RKO (cell line): ENCODE measurements at regions not wholly inside any gene's neighbourhood (a gene's known extent, or its start where the extent isn't known, plus 50 kb on each side); places are given as distances from the start of the nearest gene placed in this dataset.

Experiments
- DNase-seq: peaks from one replicate; pipeline ENCODE4 v3.0.0-alpha.2; 2016; ENCODE audit warnings: low spot score

DNA sequence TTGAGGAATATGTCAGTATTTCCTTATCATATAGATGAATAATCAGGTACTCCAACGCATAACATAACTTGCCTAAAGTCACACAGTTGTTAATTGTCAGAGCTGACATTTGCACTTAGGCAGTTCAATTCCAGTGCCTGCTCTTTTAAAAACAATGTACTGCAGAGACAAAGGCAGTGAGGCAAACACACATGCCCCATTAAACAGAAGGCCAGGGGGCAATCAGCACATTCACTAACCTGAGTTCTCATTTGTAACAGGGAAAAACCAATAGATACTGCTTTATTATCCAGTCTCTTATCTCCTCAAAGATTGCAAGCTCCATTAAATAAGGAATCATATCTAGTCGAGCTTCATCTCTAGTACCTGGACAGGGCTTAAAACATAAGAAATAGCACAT is 1017.4 kb downstream of the SQOR start:
- no peak for DNase-seq

DNA sequence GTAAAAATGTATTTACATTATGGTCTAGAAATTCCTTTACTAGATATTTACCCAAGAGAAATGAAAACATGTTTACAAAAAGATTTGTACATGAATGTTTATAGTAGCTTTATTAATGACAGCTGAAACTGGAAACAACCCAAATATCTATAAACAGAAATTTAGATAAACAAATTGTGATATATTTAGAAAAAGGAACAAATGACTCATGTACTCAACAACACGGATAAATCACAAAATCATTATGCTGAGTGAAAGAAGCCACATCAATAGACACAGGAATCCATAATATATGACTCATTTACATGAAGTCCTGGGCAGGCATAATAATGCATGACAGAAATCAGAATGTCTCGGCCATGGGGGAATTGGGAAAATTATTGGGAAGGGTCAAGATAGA is 1020.2 kb downstream of the SQOR start:
- no peak for DNase-seq

DNA sequence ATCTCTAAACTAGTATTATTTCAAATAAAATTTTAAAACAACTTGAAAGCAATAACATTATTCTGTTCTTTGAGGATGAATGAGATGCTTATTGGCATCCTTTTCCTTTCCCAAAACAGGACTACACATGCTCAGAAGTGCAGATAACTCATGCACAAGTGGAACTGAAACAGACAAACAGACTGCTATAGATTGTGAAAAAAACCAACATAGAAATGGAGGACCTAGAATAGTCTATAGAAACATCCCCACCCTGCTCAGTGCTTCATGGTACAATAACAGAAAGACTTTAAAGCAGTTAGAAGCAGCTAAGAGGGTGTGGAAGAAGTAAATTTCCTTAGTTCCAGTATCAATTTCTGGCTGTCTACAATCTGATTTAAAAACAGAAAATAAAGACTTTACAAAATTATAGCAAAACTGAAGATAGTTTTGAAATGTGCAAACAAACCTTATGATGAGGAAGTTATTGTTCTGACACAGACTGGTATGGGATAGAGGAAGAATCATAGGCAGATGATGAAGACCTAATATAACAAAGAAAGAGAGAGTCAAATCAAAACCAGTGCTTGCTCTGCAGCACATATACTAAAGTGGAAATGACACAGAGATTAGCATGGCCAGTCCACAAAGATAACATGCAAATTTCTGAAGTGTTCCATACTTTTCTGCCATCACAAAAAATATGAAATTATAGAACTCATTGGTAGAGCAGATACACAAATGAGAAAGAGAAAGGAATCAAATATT is 1025.4 kb downstream of the SQOR start:
- no peak for DNase-seq

DNA sequence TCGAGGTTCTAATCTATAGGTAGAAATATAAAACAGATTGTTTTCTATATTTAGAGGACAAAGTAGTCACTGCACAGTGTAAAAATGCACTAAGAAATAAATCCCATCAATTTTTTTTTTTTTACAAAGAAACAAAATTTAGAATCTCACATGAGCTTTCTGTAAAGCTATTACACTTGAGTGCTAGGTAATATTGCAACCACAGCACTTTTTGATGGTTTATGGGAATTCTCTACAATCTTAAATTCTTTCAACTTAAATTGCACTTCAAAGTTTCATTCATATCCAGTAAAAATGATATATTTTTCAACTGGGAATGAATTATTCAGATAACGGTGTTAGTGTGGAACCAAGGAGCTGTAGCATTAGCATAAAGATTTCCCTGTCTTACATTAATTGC is 1035.4 kb downstream of the SQOR start:
- DNase-seq = no peak

DNA sequence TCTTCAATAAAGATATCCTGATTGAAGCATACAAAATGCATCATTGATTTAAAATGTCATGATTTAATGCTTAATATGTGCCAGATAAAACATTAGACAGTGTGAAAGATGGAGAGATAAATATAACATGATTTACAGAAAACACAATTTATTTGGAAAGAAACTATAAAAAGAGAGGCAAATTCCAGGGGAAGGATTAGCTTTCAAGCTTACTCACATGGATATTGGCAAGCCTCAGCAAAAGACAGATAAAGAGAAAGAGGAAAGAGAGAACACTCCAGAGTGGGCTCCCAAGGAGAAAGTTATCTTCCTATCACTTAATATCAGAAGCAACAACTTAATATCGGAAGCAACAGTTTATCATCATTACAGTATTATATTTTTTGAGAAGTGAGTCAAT is 1036.5 kb downstream of the SQOR start:
- DNase-seq = no peak

DNA sequence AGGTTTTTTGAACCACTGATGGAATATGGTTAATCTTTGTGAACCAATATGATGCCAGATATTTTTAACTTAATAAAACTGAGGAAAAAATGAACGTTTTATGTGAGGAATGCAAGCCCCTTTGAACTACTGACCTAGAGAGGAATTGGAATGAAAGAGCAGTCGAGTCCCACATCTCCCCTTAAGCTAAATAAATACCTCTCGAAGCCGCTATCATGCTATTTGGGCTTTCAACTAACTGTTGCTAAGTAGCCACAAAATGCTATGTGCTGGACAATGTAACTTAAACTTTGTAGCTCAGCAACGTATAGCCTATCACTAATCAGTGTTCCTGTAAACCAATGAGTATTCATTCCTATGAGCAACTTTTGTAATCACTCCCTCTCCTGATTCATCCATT is 1037.2 kb downstream of the SQOR start:
- no peak for DNase-seq

DNA sequence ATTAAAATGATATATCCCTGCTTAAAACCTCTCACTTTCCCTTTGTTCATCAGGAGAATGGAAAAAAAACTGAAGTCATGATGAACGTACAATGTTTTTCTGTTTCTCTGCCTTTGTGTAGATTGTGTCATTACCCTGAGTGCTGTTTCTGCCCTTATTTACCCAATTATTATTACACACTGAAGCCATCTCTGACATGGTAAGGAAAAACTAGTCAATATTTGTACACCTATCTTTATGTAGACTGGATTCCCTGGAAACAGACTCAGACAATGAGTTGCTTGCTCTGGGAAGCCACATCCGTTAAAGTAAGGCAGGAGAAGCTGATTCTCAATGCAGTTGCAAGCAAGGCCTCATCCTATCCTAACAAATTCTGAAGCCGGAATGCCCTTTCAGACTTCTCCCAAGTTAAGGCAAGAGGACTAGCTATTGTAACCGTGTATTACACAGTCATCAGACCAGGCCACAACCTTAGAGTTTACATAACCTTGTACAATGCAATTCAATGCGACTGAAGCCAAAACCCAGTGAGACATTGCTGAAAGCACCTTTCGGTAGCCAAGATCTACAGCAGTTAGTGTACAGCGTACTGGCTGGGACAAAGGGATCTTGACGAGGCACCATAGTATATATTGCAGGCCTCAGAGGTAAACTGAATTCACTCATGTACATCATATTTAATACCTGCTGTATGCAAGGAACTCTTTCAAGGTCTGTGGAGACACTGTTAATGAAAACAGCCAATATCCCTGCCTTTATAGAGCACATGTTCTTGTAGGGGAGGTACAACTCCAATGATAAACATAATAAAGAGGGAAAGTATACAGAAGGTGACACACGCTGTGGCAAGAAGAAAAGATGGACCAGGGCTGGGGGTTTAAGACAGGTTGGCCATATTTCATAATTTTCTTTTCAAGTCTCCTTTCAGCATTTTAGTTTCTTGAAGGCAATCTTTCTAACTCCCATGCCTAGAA is 1040.8 kb upstream of the SEMA6D start:
- DNase-seq = no peak

DNA sequence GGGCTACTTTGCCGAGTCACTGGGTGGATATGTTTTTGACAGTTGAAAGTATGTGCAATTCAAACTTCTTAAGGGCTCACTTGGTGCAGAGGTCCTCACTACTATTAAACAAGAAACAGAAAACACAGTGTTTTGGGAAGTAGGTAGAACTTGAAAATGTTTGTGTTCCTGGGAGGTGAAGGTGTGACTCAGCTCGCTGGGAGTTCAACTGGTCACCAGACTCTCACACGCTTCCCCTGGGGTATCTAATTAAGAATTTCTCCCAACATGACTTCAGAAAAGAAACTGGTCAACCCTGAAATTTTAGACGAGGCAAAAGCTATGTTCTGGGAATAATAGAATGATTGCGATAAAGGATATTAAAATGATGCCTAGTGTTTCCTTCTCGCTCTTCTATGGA is 1039.8 kb upstream of the SEMA6D start:
- DNase-seq = no peak

DNA sequence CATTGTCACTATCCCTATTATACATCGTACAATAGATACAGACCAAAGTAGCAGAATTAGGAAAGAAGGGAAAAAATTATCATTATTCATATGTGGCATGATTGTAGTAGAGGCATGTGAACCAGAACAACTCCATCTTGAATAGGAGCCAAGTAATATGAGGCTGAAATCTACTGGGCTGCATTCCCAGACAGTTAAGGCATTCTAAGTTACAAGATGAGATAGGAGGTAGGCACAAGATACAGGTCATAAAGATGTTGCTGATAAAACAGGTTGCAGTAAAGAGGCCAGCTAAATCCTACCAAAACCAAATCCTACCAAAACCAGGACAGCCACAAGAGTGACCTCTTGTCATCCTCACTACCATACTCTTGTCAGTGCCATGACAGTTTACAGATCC is 1035.4 kb upstream of the SEMA6D start:
- no peak for DNase-seq

DNA sequence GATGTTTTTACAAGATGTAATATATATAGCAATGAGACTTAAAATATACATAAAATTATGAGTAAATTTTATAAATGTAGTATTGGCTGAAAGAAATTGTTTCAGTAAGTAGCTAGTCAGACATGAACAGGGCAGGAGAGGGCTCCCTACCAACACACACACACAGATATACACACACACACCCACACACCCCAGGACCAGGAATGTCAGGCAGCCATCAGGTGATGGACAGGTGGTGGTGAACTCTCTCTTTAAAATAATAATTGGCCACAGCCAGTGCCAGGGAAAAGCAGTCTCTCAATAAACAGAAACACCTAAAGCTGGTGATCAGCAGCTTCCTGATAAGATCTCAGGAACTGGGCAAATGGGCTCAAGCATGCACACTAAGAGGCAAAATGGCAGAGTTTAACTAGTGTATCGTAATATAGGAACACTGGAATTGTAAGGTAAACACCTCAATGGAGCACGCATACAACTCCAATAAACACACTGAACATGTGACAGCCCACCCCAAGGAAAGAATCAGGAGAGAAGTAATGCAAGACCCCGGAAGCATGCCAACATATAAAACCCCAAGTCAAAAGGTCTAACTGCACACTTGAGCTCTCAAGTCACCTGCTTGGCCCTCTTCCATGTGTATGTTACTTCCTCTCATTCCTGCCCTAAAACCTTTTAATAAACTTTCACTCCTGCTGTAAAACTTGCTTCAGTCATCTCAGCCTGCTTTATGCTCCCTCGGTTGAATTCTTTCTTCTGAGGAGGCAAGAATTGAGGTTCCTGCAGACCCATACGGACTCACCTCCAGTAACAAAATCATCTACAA is 1034.1 kb upstream of the SEMA6D start:
- no peak for DNase-seq

DNA sequence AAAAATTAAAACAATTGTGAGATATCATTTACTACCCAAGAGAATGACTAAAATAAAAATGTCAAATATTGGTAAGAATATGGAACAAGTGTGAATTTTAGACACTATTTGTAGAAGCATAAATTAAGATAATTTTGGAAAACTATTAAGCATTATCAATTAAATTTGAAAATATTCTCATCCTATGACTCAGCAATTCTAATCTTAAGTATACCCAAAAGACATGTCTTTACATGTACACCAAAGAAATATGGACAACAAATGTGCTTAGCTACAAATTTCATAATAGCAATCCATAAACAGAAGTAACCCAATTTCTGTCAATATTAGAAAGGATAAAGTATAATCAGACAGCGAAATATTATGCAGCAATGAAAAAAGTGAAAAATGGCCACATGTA is 1032.2 kb upstream of the SEMA6D start:
- no peak for DNase-seq

DNA sequence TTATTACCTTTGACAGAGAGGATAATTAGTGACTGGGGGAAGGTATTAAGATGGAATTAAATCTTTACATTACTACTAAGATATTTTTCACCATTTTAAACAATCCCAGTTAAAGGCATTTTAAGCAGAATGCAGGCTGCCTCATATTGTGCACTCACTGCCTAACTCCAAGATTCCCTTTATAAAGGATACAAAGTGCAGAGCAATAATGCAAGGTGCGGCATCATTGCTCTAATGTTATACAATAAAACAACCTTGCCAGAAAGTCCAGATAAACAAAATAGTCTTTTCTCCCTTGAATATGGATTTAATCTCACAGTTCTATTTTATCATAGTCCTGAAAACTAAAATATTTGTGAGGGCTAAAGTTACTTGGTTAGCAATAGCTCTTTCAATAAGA is 1031.6 kb upstream of the SEMA6D start:
- no peak for DNase-seq

DNA sequence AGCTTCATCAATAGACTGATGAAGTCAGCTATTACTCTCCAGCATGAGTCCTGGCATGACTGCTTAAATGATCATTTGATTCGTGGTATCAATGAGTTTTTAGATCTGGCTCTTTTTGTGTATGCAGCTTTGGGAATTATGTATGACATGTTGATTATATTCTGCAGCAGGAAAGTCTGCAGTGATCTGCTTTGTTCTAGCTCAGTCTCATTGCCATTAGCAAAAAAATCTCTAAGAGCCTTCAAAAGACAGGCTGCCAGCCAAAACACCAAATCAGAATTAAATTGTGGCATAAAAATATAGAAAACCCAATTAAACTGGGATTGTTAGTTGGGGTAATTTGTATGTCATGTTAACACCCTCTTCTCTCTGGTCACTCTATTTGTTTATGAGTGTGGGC is 1021.0 kb upstream of the SEMA6D start:
- no peak for DNase-seq

DNA sequence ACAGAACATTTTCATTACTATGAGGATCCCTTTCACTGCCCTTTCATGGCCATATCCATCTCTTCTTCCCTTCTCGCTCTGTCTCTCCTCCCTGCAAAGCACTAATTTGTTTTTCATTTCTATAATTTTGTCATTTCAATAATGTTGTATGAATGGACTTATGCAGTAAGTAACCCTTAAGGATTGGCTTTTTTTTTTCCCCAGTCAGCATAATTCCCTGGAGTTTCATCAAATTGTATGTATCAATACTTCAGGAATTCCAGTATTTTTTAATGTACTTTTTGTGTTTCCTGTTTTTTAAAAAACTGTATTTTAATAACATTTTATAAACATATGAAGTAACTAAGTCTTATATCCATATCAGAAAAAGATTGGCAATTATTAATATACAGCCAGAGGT is 1016.0 kb upstream of the SEMA6D start:
- no peak for DNase-seq

DNA sequence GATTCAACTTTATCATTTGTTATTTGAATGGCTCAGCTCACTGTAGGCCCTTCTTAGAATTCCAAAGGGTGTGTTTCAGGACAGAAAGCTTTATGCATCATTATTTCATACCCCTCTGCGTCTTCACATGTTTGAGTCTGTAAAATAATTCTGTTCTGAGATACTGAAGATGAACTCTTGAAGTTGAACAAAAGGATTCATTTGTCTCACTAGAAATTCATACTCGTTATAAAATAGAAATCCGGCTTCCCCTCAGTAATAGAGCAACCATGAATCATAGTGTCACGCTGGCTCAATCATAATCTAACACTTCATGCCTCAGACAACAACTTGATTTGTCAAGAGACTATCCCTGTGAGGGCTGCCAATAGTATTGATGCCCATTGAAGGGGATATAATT is 1015.4 kb upstream of the SEMA6D start:
- DNase-seq = no peak

DNA sequence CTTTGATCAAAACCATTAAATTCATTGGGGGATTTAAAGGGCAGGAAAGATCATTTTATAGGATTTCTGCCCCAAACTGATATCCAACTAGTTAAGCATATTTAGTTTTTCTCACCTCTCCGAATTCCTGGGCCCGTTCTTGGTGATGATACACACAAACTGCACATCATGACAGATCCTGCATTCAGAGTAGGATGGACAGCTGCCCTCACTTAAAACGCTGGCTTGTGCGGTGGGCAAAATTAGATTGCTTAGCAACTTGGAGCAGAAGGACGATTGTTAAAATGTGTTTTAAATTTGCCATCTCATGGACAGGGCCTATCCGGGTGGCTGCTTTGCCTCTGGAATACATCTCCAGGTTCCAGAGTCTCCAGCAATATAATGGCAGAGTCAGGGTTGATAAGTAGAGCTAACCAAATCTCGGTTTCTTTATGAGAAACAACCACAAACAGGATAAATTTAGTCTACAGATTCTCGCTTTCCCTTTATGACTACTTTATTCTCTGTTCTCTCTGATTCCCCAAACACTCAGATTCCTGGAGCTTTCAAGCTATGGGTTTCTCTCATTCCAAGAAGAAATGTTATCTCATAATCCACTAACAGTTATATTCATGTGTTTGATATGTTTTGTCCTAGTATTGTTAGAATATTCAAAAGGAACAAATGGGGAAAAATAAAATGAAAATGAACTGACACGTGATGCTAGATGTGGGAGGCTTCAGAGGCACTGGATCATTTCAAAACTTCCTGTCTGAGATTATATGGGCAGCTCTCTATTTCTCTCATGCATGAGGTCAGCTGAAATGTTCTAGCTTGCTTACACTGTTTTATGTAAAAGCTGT is 1014.1 kb upstream of the SEMA6D start:
- no peak for DNase-seq

DNA sequence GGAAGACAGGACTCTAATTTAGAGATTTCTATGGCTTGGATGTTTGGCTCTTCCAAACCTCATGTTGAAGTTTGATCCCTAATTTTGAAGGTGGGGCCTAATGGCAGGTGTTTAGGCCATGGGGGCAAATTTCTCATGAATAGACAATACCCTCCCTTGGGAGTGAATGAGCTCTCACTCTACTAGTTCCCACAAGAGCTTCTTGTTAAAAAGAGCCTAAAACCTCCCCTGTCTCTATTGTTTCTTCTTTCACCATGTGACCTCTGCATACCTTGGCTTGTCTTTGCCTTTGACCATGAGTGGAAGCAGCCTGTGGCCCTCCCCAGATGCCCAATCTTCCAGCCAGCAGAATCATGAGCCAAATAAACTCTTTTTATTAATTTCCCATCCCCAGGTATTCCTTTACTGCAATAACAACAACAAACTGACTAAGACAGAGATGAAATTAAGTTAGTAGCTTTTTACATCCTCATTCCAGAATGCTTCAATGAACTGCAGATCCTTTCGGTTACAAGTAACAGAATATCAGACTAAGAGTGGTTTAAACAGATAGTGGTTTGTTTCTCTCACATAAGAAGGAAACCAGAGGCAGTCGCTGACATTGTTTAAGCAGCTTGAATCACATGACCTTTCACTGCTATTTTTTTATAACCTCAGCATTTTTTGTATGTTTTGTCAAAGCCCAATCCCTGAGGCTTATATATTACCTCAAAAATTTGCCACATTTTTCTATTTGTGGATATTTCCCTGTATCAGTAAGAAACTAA is 1013.3 kb upstream of the SEMA6D start:
- DNase-seq = no peak

DNA sequence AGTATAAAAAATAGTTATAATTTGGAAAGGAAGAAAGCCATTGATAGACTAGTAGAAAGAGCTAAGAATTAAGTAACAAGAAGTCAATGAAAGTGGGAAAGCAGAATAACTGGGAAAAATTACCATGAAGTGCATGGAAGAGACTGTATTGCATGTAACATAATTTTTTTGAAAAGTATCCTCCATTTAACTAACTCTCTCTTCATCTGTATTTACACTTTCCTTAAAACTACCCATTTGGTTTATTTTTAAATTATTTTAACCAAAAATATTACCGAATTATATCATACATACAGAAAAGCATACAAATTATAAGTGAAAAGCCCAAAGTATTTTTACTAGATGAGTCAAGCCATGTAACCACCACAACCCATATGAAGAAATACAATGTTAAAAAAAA is 1009.9 kb upstream of the SEMA6D start:
- no peak for DNase-seq

DNA sequence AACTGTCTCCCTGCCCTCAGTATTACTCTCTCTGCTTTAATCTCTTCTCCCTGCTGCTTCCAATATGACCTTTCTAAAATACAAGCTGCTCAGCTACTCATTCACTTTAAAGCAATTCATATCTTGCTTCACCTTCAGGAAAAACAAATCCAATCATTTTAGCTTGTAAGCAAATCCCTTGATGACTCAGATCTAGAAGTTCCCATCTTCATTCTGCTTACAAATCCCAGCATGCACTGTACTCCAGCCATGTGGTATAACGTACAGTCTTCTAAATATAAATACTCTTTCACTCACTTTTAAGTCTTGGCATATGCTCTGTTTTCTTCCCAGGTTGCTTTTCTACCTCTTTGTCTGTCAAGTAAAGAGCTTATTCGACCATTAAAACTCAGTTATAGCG is 1009.1 kb upstream of the SEMA6D start:
- DNase-seq = no peak

DNA sequence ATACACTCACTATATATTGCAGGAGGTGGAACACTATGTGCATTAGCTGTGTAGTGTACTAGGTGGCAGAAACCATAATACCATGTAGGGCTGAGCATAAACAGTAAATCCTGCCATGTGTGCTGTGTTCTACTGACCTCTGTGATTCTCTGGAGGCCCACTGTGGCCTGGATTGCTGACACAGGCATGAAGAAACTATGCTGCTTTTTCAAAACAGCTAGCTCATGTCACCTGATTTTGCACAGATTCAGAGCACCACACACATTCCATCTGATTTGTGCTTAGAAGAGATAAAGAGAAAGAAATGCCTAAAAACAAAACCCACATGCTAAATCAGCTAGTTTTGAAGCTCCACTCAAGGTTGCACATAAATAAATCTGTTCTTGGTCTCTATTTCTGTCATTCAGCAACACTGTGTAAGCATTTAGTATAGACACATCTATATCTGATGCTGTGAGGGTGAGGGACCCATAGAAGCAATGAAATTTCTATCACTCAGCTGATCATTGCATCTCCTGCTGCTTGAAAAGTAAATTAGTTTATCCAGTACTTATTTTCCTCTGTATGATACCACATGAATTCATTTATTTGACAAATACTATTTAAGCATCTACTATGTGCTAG is 1007.7 kb upstream of the SEMA6D start:
- no peak for DNase-seq
